Nephron progenitor cell (in vitro differentiated cells): ENCODE measurements at regions not wholly inside any gene's neighbourhood (a gene's known extent, or its start where the extent isn't known, plus 50 kb on each side); places are given as distances from the start of the nearest gene placed in this dataset.

Source experiments
- DNase-seq: peaks from one replicate; pipeline ENCODE4 v3.0.0; 2021
- H3K27ac Mint-ChIP-seq: 2 replicates; pipeline ENCODE4 v1.8.0; 2021; ENCODE audit warnings: mild to moderate bottlenecking, moderate library complexity, mixed read lengths
- H3K27me3 Mint-ChIP-seq: 2 replicates; pipeline ENCODE4 v1.8.0; 2021; ENCODE audit warnings: mild to moderate bottlenecking, low read depth, mixed read lengths; ENCODE audit not compliant: poor library complexity
- H3K36me3 Mint-ChIP-seq: 2 replicates; pipeline ENCODE4 v1.8.0; 2021; ENCODE audit warnings: low read depth, mixed read lengths
- H3K4me1 Mint-ChIP-seq: 2 replicates; pipeline ENCODE4 v1.8.0; 2021; ENCODE audit warnings: mixed read lengths
- H3K4me3 Mint-ChIP-seq: 2 replicates; pipeline ENCODE4 v1.8.0; 2021; ENCODE audit warnings: mild to moderate bottlenecking, moderate library complexity, mixed read lengths
- H3K9me3 Mint-ChIP-seq: 2 replicates; pipeline ENCODE4 v1.8.0; 2021; ENCODE audit warnings: mild to moderate bottlenecking, moderate library complexity, mixed read lengths
- TF ChIP-seq, protein P1 (sequence below): fragments of 200-600 bp; sonication (generic); IDR thresholded peaks from 2 replicates; pipeline ENCODE4 v1.5.0; 2021; ENCODE audit warnings: antibody characterized with exemption

DNA sequence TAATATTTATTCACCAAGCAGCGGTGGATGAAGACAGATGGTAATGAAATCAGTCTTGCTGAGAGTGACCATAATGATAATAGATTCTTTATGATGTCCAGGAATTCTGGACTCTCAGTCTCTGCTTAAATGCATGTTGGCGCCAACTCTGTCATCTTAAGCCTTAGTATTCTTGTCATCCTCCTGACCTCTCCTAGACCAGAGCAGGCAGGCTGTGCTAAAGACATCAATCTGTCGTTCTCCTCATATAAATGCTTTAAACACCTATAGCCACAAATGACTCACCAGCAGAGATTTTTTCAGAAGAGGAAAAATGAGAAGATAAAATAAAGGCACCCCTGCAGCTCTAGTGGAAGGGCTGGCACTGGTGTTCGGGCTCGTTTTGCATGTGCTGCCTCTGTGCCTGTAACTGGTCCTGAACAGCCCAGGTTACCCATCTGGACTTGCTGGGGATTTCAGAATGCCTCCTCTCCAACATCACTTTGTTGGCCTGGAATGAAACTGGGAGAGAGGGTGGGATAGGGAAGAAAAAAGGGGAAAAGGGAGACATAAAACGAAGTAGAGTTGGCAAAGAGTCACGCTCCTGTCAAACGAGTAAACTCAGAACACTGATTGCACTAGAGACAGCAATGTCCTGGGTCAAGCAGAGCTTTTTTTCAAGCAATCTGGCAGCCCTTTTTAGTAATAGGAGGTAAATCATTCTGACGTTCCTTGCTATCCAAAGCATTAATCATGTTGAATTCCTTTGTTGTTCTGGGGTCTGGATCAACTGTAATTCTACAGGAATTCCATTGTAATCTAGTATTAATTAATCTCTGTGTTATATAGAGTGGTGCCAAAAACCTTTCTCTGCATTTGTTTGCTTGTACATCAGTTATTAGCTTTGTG is 195.5 kb upstream of the CLINT1 start:
- Mint-ChIP-seq H3K9me3 (no peaks in the 10 kb centered on the region), H3K27me3 (no peaks in the 10 kb centered on the region), H3K27ac (peak overlapping the region; percentile 58), H3K4me1 (peaks cover 18% of the 10 kb centered on the region), H3K4me3 (no peak overlapping the region), H3K36me3 (no peaks in the 10 kb centered on the region)
- DNase-seq = no peak
- TF ChIP-seq, protein P1, sequence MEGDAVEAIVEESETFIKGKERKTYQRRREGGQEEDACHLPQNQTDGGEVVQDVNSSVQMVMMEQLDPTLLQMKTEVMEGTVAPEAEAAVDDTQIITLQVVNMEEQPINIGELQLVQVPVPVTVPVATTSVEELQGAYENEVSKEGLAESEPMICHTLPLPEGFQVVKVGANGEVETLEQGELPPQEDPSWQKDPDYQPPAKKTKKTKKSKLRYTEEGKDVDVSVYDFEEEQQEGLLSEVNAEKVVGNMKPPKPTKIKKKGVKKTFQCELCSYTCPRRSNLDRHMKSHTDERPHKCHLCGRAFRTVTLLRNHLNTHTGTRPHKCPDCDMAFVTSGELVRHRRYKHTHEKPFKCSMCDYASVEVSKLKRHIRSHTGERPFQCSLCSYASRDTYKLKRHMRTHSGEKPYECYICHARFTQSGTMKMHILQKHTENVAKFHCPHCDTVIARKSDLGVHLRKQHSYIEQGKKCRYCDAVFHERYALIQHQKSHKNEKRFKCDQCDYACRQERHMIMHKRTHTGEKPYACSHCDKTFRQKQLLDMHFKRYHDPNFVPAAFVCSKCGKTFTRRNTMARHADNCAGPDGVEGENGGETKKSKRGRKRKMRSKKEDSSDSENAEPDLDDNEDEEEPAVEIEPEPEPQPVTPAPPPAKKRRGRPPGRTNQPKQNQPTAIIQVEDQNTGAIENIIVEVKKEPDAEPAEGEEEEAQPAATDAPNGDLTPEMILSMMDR = no peak

- H3K4me3 Mint-ChIP-seq = no peak overlapping the region
- H3K27ac Mint-ChIP-seq = no peak overlapping the region
- H3K27me3 Mint-ChIP-seq = peaks cover 3% of the 10 kb centered on the region
- no peak for DNase-seq
- TF ChIP-seq, protein P1 = no peak
- no peaks in the 10 kb centered on the region for H3K9me3 Mint-ChIP-seq
- H3K36me3 Mint-ChIP-seq = no peaks in the 10 kb centered on the region
- H3K4me1 Mint-ChIP-seq = peaks cover 18% of the 10 kb centered on the region
Observed at GRCh38 chr5:158051036-158051435, 192.1 kb upstream of the CLINT1 start.

GRCh38 chr5:158050421-158050820 is 191.5 kb upstream of the CLINT1 start:
- H3K27me3 Mint-ChIP-seq = peaks cover 3% of the 10 kb centered on the region
- no peak overlapping the region for H3K27ac Mint-ChIP-seq
- H3K4me1 Mint-ChIP-seq = peaks cover 17% of the 10 kb centered on the region
- no peak overlapping the region for H3K4me3 Mint-ChIP-seq
- H3K36me3 Mint-ChIP-seq = no peaks in the 10 kb centered on the region
- DNase-seq = no peak
- TF ChIP-seq, protein P1 = no peak
- H3K9me3 Mint-ChIP-seq = no peaks in the 10 kb centered on the region

- TF ChIP-seq, protein P1 = no peak
- Mint-ChIP-seq H3K27me3 (peaks cover 3% of the 10 kb centered on the region), H3K4me3 (no peak overlapping the region), H3K27ac (no peak overlapping the region), H3K9me3 (no peaks in the 10 kb centered on the region), H3K4me1 (peaks cover 7% of the 10 kb centered on the region), H3K36me3 (no peaks in the 10 kb centered on the region)
- no peak for DNase-seq
Observed at GRCh38 chr5:158049459-158049858, 190.5 kb upstream of the CLINT1 start.

- Mint-ChIP-seq H3K4me1 (no peaks in the 10 kb centered on the region), H3K4me3 (no peak overlapping the region), H3K9me3 (no peaks in the 10 kb centered on the region), H3K27ac (no peak overlapping the region), H3K36me3 (no peaks in the 10 kb centered on the region), H3K27me3 (peaks cover 3% of the 10 kb centered on the region)
- TF ChIP-seq, protein P1 = no peak
- no peak for DNase-seq
Observed at GRCh38 chr5:158045696-158046095, 186.8 kb upstream of the CLINT1 start.

DNA sequence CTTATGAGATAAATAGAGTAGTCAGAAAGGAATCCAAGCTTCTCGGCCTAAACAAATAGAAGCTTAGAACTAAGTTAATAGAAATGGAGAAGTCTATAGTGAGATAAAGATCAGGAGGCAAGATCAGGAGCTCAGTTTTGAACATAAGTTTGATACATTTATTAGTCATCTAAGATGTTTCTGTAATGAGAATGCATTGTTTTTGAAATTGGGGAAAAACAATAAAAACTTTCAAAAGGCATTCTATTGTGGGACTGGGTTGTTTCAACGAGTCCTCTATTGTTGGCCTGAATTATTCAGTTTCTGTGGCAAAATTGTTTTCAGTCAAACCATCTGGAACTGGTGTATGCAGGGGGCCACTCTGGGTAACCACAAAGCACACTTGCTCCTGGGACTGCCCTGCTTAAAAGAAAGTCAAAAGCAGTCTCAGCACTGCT is 181.0 kb upstream of the CLINT1 start:
- TF ChIP-seq, protein P1 = no peak
- DNase-seq = no peak
- no peak overlapping the region for H3K4me3 Mint-ChIP-seq
- peaks cover 30% of the 10 kb centered on the region for H3K9me3 Mint-ChIP-seq
- peaks cover 17% of the 10 kb centered on the region for H3K36me3 Mint-ChIP-seq
- peaks cover 4% of the 10 kb centered on the region for H3K27me3 Mint-ChIP-seq
- no peaks in the 10 kb centered on the region for H3K4me1 Mint-ChIP-seq
- no peak overlapping the region for H3K27ac Mint-ChIP-seq
